GM18520 (cell line): ENCODE measurements at regions not wholly inside any gene's neighbourhood (a gene's known extent, or its start where the extent isn't known, plus 50 kb on each side); places are given as distances from the start of the nearest gene placed in this dataset.
"Not testable (repeated sequence)": the region's sequence is repeated elsewhere in the genome, so short reads cannot be mapped to it uniquely, and the experiment has no call there.

Experiments used
- ATAC-seq: cut with Tn5 transposase; IDR thresholded peaks from one replicate; pipeline ENCODE4 v1.9.1; 2021; ENCODE audit not compliant: unreplicated experiment

DNA sequence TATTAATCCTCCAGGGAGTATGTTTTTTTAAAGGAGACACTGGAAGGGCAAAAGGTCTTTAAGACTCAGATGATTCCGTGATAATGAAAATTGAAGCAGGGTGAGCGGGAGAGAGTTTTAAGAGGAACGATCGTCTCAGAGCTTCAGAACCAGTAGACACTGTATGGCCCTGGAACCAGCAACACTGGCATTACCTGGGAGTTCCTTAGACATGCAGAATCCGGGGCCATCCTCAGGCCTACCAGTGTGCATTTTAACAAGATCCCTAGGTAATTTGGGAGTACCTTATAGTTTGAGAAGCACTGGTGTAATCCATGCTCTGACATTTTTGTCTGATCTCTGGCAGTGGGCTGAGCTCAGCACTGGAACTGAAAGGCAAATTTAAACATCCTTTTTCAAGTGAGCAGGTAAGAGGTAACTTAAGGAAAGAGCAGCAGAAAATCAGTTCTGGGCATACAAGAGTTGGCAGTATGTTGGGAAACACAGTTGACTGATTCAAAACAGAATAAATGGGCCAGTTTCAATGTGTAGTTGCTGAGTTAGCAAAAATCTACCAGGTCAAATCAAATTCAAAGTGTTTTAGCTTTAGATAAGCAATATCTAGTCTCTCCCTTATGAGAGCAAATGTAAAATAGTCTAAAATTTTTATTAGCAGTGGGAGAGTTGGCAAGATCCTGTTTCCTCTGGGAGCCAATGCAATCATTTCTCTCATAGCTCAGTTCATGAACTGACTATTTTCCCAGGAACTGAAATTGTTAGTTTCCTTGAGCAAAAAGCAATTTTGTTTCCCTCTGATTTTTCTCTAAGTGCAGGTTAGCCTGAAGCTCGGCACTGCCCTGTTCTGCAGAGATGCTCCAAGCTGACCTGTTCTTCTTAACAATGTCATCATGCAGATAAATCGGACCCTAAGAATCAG lies 97.2 kb upstream of the ELMO1 start:
- ATAC-seq = no peak

GRCh38 chr7:37546677-37547076 lies 98.0 kb upstream of the ELMO1 start:
- no peak for ATAC-seq

DNA sequence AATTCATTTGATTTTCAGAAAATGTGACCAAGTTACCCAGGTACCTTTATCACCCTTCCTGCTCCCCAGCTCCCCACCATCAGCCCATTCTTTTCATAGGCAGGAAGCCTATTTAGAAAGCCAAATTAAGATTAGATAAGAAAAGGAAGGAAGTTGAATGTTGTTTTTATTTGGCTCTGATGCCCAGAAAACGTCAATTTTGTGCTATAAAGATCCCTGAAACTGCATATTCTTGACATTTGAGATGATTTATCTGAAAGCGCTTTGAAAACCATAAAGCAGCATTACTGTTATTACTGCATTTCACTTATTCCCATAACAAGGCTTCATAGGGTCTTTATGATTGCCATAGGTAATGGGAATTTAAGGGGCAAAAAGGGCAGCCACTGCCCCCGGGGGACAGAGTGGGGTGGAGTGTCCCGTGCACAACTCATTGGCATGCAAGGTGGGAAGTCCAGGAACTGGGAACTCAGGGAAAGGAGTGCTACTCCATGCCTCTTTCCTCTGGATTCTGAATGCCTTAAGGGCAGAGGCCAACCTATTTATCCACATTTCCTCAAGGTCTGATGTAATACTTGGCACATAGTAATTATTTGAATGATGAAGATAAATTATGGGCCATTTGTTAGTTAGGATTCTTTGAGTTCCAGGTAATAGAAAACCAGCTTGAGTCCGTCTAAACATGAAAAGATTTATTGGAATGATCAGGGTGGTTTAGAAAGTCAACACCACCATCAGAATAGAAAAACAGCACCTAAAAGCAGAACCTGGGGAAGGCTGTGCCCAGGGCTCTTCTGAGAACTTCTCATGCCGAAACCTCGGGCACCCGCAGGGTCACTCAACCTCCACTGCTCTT lies 100.6 kb upstream of the ELMO1 start:
- no peak for ATAC-seq

GRCh38 chr7:37550426-37550825 lies 101.8 kb upstream of the ELMO1 start:
- ATAC-seq = no peak

DNA sequence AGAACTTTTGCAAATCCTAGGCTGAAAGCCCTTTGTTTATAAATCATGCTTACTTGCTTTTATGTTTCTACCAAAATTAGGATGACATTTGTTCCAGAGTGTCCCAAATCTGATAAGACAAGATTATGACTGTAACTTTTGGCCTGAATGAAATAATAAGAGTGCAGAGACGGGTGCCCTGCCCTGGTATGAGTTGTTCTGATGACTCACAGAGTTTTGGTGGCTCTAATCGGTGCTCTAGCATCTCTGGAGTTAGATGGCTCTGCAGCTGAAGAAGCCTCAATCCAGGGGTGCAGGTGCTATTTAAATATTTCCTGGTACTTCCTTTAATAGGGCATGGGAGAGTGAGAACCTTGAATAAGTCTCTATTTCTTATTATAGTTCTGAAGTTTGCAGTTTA lies 102.2 kb upstream of the ELMO1 start:
- no peak for ATAC-seq

- ATAC-seq = no peak
Observed at GRCh38 chr7:37552030-37552429, 103.4 kb upstream of the ELMO1 start.

- ATAC-seq = not testable (repeated sequence)
Observed at GRCh38 chr7:37552439-37552838, 103.8 kb upstream of the ELMO1 start.

DNA sequence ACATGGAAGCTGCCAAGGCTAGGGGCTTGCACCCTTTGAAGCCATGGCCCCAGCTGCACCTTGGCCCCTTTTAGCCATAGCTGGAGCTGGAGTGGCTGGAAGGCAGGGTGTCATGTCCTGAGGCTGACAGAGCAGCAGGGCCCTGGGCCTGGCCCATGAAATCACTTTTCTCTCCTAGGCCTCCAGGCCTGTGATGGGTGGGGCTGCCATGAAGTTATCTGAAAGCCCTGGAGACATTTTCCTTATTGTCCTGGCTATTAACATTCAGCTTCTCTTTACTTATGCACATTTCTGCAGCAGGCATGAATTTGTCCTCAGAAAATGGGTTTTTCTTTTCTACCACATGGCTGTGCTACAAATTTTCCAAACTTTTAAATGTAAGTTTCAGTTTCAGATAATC lies 106.9 kb upstream of the ELMO1 start:
- ATAC-seq = no peak

DNA sequence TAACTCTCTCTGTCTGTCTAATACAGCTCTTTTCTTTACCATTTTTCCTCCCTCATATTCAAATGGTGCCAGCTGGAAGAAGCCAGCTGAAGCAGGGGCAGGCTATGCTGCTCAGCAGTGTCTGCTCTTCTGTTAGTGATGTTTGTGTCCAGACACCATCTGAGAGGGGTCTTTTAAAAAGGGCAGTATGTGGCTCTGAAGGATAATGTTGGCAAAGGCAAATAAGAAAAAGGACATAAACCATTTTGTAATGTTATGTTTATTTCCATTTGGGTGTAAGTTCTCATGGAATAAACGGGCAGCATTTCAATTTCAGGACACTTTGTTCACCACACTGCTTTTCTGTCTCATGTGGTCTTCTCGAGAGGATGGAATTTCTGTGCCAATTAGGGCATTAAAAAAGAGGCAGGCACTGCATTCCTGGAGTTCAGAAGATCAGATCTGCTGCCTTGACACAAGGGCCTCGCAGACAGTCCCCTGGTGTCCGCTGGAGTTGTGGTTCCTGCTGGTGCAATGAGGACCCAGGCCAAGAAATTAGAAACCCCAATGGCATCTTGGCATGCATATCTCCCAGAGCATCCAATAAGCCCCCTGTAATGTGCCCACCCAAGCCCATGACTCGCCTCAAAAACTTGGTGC lies 109.0 kb upstream of the ELMO1 start:
- ATAC-seq = no peak

GRCh38 chr7:37558320-37559096 lies 109.8 kb upstream of the ELMO1 start:
- ATAC-seq = no peak

GRCh38 chr7:37570145-37570544 lies 113.4 kb upstream of the GPR141 start:
- no peak for ATAC-seq

DNA sequence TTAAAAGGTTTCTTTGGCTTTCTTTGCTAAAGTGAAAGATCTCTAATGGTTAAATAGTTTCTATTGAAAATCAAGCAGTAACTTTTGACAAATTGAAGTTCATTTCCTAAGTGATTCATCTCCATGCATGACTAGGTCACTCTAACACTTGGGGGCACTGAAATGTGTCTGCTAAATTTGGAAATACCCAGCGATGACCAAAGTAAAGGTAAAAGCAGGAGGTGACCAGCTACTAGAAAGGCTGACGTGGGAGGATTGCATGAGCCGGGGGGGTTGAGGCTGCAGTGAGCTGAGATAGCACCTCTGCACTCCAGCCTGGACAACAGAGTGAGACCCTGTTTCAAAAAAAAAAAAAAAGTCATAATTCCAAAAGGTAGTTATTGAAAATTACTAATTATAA lies 111.8 kb upstream of the GPR141 start:
- ATAC-seq = no peak

- ATAC-seq = no peak
Observed at GRCh38 chr7:37577412-37577811, 106.2 kb upstream of the GPR141 start.

DNA sequence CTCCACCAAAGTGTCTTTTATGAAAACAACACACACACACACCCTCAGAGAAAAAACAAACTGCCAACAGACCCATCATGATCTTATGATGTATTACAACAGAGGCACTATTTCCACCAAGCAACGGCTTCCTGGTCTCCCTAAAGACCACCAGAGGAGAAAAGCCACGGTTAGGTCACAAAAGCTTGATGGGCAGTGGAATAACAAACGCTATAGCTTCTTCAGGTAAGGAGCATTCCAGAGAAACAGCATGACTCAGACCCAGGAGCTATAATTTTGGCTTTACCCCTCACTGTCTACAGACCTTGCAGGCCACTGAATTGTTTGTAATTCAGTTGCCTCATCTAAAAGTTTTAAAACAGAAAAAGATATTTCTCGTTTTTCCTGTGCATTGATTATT lies 105.7 kb upstream of the GPR141 start:
- no peak for ATAC-seq

DNA sequence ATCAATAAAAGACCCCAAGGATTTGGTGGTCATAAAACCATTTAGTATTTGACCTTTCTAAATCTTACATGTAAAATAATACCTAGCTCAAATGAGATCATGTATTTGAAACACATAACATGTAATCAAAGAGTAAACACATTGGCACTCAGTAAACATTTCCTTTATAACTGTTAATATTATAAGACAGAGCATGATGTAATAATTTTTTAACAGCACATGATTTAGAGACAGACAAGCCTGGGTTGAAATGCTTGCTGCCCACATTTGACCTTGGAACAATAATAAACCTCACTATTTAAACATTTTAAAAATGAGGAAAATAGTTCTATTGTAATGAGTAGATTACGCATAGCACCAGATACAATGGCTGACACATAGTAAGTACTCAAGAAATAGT lies 105.2 kb upstream of the GPR141 start:
- no peak for ATAC-seq

- ATAC-seq = no peak
Observed at GRCh38 chr7:37580376-37580775, 103.2 kb upstream of the GPR141 start.

DNA sequence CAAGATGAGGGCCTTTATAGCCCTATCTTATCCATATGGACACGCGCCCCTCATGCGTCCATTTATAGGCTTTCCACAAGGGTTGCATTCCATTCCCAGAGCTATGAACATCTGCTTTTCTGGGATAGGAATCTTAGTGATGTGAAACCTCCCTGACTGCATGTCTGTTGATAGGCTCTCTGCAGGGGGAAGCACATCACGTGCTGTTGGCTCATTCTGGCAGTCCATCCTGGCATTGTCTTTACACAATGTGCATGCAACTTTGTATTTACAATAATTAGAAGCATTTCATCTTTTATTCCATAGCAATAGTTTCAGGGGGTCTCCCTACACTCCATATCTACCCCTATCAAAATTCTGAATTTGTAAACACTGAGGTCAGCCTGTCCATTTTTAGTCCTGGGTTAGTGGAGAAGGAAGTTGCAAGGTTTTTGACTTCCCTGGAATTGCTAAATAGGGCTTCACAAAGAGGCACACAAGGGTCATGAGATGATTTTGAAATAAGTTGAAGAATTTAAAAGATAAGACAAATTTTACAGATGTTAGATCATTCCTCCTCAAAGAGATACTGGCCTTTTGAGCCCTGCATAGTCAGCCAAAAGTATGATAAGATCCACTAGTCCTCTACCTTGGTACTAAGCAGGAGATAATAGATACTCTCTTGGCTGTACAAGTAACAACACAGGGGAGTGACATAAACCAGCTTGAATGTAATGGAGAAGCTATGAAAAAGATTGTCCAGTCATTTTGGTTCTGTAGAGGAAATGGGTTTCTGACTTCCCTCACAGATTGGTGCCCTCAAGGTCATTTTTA lies 98.7 kb upstream of the GPR141 start:
- ATAC-seq = not testable (repeated sequence)

- no peak for ATAC-seq
Observed at GRCh38 chr7:37590824-37591223, 92.7 kb upstream of the GPR141 start.

GRCh38 chr7:37592366-37592765 lies 91.2 kb upstream of the GPR141 start:
- no peak for ATAC-seq

DNA sequence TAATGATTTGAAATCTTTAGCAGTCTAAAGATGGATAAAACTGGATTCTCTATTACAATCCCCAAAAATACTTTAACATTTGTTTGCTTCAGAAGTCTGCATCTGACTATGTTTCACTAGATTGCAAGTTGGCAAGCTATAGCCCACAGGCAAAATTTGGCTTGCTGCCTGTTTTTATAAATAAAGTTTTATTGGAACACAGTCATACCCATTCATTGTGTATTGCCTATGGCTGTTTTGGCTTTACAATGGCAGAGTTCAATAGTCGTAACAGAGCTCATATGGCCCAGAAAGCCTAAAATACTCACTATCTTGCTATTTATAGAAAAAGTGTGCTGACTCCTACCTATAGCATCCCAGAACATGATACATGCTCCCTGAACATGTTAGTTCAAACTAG lies 89.0 kb upstream of the GPR141 start:
- no peak for ATAC-seq
